ENCODE measurements at regions not wholly inside any gene's neighbourhood (a gene's known extent, or its start where the extent isn't known, plus 50 kb on each side); places are given as distances from the start of the nearest gene placed in this dataset.

GRCh38 chr1:38743184-38743583, 116.4 kb downstream of the RRAGC start:
- TF ChIP-seq, protein P1, sequence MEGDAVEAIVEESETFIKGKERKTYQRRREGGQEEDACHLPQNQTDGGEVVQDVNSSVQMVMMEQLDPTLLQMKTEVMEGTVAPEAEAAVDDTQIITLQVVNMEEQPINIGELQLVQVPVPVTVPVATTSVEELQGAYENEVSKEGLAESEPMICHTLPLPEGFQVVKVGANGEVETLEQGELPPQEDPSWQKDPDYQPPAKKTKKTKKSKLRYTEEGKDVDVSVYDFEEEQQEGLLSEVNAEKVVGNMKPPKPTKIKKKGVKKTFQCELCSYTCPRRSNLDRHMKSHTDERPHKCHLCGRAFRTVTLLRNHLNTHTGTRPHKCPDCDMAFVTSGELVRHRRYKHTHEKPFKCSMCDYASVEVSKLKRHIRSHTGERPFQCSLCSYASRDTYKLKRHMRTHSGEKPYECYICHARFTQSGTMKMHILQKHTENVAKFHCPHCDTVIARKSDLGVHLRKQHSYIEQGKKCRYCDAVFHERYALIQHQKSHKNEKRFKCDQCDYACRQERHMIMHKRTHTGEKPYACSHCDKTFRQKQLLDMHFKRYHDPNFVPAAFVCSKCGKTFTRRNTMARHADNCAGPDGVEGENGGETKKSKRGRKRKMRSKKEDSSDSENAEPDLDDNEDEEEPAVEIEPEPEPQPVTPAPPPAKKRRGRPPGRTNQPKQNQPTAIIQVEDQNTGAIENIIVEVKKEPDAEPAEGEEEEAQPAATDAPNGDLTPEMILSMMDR (IDR thresholded peaks at IDR 0.05), result no peak
- no peak for TF ChIP-seq EP300 (IDR thresholded peaks at IDR 0.05)
